ENCODE measurements at regions not wholly inside any gene's neighbourhood (a gene's known extent, or its start where the extent isn't known, plus 50 kb on each side); places are given as distances from the start of the nearest gene placed in this dataset.
"Not testable (repeated sequence)": the region's sequence is repeated elsewhere in the genome, so short reads cannot be mapped to it uniquely, and the experiment has no call there.

DNA sequence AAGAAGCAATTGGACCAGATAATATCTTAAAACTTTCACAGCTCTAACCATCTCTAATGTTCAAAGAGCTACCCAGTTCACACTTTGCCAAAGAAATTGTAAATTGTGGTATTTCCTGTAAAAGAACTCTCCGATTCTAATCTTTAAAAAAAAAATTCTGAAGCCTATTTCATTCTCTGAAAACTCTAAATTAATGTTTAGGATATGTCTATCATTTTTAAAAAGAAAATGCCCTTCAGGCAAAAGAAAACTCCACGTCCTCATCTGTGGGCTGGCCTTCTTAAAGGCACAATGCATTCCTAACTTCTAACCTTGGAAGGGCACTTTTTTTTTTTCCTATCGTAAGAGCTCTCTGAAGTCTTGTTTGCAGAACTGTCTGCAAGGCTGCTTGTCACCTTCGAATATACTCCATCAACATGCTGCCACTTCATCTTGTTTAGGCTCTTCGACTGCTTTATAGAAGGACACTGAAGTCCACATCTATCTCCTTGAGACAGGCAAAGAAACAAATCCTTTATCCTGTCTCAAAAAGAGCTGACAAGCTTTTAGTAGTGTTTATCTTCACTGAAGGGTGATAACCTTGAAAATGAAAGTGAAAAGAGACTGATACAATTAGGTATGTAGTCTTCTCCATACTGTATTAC, 124.3 kb upstream of the SLC39A10 start:
- peak overlapping the region; percentile 84 for H3K4me2 ChIP-seq (ENCODE audit: insufficient read depth, low read length)
- no peaks in the 10 kb centered on the region for H3K36me3 ChIP-seq (ENCODE audit: insufficient read depth, low read length)
- TF ChIP-seq CTCF (IDR thresholded peaks at IDR 0.05; ENCODE audit: extremely low read depth, low read depth, low read length), result no peak
- H3K27me3 ChIP-seq (ENCODE audit: insufficient read depth, low read length), result no peaks in the 10 kb centered on the region
- no peaks in the 10 kb centered on the region for H3K9me3 ChIP-seq (ENCODE audit: low read depth, low read length)
- H2AFZ ChIP-seq (ENCODE audit: low read length), result peak overlapping the region; percentile 71
- no peaks in the 10 kb centered on the region for H4K20me1 ChIP-seq (ENCODE audit: insufficient read depth, low read length)
- H3K4me3 ChIP-seq (ENCODE audit: insufficient read depth, low read length), result peak overlapping the region; percentile 61
- peaks cover 58% of the 10 kb centered on the region for H3K4me1 ChIP-seq (ENCODE audit: insufficient read depth, low read length)
- no peaks in the 10 kb centered on the region for H3K79me2 ChIP-seq (ENCODE audit: insufficient read depth, low read length)
- H3K27ac ChIP-seq (ENCODE audit: low read depth, low read length), result peak overlapping the region; percentile 91
- no peak for DNase-seq (ENCODE audit: insufficient read length, low spot score, missing footprints)

- Histone ChIP-seq H2AFZ (ENCODE audit: low read length) (peak overlapping the region; percentile 71), H3K4me3 (ENCODE audit: insufficient read depth, low read length) (peak overlapping the region; percentile 61), H3K9me3 (ENCODE audit: low read depth, low read length) (no peaks in the 10 kb centered on the region), H3K4me2 (ENCODE audit: insufficient read depth, low read length) (peak overlapping the region; percentile 84), H3K36me3 (ENCODE audit: insufficient read depth, low read length) (no peaks in the 10 kb centered on the region), H3K4me1 (ENCODE audit: insufficient read depth, low read length) (peaks cover 58% of the 10 kb centered on the region), H3K27ac (ENCODE audit: low read depth, low read length) (peak overlapping the region; percentile 91), H3K79me2 (ENCODE audit: insufficient read depth, low read length) (no peaks in the 10 kb centered on the region), H3K27me3 (ENCODE audit: insufficient read depth, low read length) (no peaks in the 10 kb centered on the region), H4K20me1 (ENCODE audit: insufficient read depth, low read length) (no peaks in the 10 kb centered on the region)
- no peak for TF ChIP-seq CTCF (IDR thresholded peaks at IDR 0.05; ENCODE audit: extremely low read depth, low read depth, low read length)
- no peak for DNase-seq (ENCODE audit: insufficient read length, low spot score, missing footprints)
Measured at GRCh38 chr2:195532255-195532627, 124.8 kb upstream of the SLC39A10 start.

- no peaks in the 10 kb centered on the region for H3K9me3 ChIP-seq (ENCODE audit: low read depth, low read length)
- H3K27me3 ChIP-seq (ENCODE audit: insufficient read depth, low read length), result no peaks in the 10 kb centered on the region
- H3K4me2 ChIP-seq (ENCODE audit: insufficient read depth, low read length), result peak overlapping the region; percentile 84
- no peaks in the 10 kb centered on the region for H4K20me1 ChIP-seq (ENCODE audit: insufficient read depth, low read length)
- H3K4me1 ChIP-seq (ENCODE audit: insufficient read depth, low read length), result peaks cover 53% of the 10 kb centered on the region
- no peaks in the 10 kb centered on the region for H3K36me3 ChIP-seq (ENCODE audit: insufficient read depth, low read length)
- H3K4me3 ChIP-seq (ENCODE audit: insufficient read depth, low read length), result no peak overlapping the region
- TF ChIP-seq CTCF (IDR thresholded peaks at IDR 0.05; ENCODE audit: extremely low read depth, low read depth, low read length), result no peak
- H2AFZ ChIP-seq (ENCODE audit: low read length), result peak overlapping the region; percentile 41
- no peak for DNase-seq (ENCODE audit: insufficient read length, low spot score, missing footprints)
- H3K27ac ChIP-seq (ENCODE audit: low read depth, low read length), result peak overlapping the region; percentile 91
- H3K79me2 ChIP-seq (ENCODE audit: insufficient read depth, low read length), result no peaks in the 10 kb centered on the region
Measured at GRCh38 chr2:195531754-195532153, 125.3 kb upstream of the SLC39A10 start.

- H3K36me3 ChIP-seq (ENCODE audit: insufficient read depth, low read length); H3K9me3 ChIP-seq (ENCODE audit: low read depth, low read length); H3K27ac ChIP-seq (ENCODE audit: low read depth, low read length); H3K4me2 ChIP-seq (ENCODE audit: insufficient read depth, low read length); H3K27me3 ChIP-seq (ENCODE audit: insufficient read depth, low read length); H2AFZ ChIP-seq (ENCODE audit: low read length); H3K79me2 ChIP-seq (ENCODE audit: insufficient read depth, low read length); DNase-seq (ENCODE audit: insufficient read length, low spot score, missing footprints); H3K4me3 ChIP-seq (ENCODE audit: insufficient read depth, low read length); H4K20me1 ChIP-seq (ENCODE audit: insufficient read depth, low read length): not testable (repeated sequence)
- peaks cover 12% of the 10 kb centered on the region for H3K4me1 ChIP-seq (ENCODE audit: insufficient read depth, low read length)
Measured at GRCh38 chr2:195523242-195523641, 133.8 kb upstream of the SLC39A10 start.

Data from osteoblast (primary cell).